ENCODE measurements at regions not wholly inside any gene's neighbourhood (a gene's known extent, or its start where the extent isn't known, plus 50 kb on each side); places are given as distances from the start of the nearest gene placed in this dataset.

GRCh38 chr4:8938137-8938536 lies 66.5 kb upstream of the HMX1 start:
- no peak for TF ChIP-seq EZH2phosphoT487 (IDR thresholded peaks at IDR 0.05; ENCODE audit: borderline replicate concordance, low read length)
- TF ChIP-seq, protein P1, sequence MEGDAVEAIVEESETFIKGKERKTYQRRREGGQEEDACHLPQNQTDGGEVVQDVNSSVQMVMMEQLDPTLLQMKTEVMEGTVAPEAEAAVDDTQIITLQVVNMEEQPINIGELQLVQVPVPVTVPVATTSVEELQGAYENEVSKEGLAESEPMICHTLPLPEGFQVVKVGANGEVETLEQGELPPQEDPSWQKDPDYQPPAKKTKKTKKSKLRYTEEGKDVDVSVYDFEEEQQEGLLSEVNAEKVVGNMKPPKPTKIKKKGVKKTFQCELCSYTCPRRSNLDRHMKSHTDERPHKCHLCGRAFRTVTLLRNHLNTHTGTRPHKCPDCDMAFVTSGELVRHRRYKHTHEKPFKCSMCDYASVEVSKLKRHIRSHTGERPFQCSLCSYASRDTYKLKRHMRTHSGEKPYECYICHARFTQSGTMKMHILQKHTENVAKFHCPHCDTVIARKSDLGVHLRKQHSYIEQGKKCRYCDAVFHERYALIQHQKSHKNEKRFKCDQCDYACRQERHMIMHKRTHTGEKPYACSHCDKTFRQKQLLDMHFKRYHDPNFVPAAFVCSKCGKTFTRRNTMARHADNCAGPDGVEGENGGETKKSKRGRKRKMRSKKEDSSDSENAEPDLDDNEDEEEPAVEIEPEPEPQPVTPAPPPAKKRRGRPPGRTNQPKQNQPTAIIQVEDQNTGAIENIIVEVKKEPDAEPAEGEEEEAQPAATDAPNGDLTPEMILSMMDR (IDR thresholded peaks at IDR 0.05; ENCODE audit: low read depth, low read length, poor library complexity, severe bottlenecking): no peak
- Histone ChIP-seq H3K4me3 (ENCODE audit: low read length) (no peak overlapping the region), H4K20me1 (ENCODE audit: control insufficient read depth, insufficient read depth, low read depth, low read length) (no peaks in the 10 kb centered on the region), H3K9me3 (ENCODE audit: control insufficient read depth, insufficient read depth, low read length) (peaks cover 2% of the 10 kb centered on the region), H3K27me3 (ENCODE audit: control insufficient read depth, low read length) (no peaks in the 10 kb centered on the region), H3K4me2 (ENCODE audit: low read length) (no peak overlapping the region), H3K4me1 (ENCODE audit: control insufficient read depth, low read length) (no peaks in the 10 kb centered on the region), H3F3A (ENCODE audit: control insufficient read depth, insufficient read depth) (no peaks in the 10 kb centered on the region), H3K79me2 (ENCODE audit: control insufficient read depth, low read length) (no peaks in the 10 kb centered on the region), H3K27ac (ENCODE audit: low read depth, low read length) (no peak overlapping the region), H3K36me3 (ENCODE audit: control insufficient read depth, low read length) (no peaks in the 10 kb centered on the region), H3K9me2 (replicated peaks; ENCODE audit: control insufficient read depth, low read length) (no peaks in the 10 kb centered on the region)

GRCh38 chr4:8932884-8933283 lies 61.2 kb upstream of the HMX1 start:
- Histone ChIP-seq H4K20me1 (ENCODE audit: control insufficient read depth, insufficient read depth, low read depth, low read length) (no peaks in the 10 kb centered on the region), H3K27ac (ENCODE audit: low read depth, low read length) (no peak overlapping the region), H3F3A (ENCODE audit: control insufficient read depth, insufficient read depth) (no peaks in the 10 kb centered on the region), H3K4me2 (ENCODE audit: low read length) (no peak overlapping the region), H3K4me3 (ENCODE audit: low read length) (no peak overlapping the region), H3K36me3 (ENCODE audit: control insufficient read depth, low read length) (no peaks in the 10 kb centered on the region), H3K4me1 (ENCODE audit: control insufficient read depth, low read length) (no peaks in the 10 kb centered on the region), H3K79me2 (ENCODE audit: control insufficient read depth, low read length) (no peaks in the 10 kb centered on the region), H3K9me2 (replicated peaks; ENCODE audit: control insufficient read depth, low read length) (no peaks in the 10 kb centered on the region), H3K9me3 (ENCODE audit: control insufficient read depth, insufficient read depth, low read length) (peaks cover 8% of the 10 kb centered on the region), H3K27me3 (ENCODE audit: control insufficient read depth, low read length) (no peaks in the 10 kb centered on the region)
- TF ChIP-seq, protein P1 (IDR thresholded peaks at IDR 0.05; ENCODE audit: low read depth, low read length, poor library complexity, severe bottlenecking): no peak
- no peak for TF ChIP-seq EZH2phosphoT487 (IDR thresholded peaks at IDR 0.05; ENCODE audit: borderline replicate concordance, low read length)

- Histone ChIP-seq H3K79me2 (ENCODE audit: control insufficient read depth, low read length) (no peaks in the 10 kb centered on the region), H3K4me1 (ENCODE audit: control insufficient read depth, low read length) (no peaks in the 10 kb centered on the region), H3K4me2 (ENCODE audit: low read length) (no peak overlapping the region), H3K9me3 (ENCODE audit: control insufficient read depth, insufficient read depth, low read length) (peaks cover 5% of the 10 kb centered on the region; the same call in 1 of the 2 replicates), H3K36me3 (ENCODE audit: control insufficient read depth, low read length) (no peaks in the 10 kb centered on the region), H3K4me3 (ENCODE audit: low read length) (no peak overlapping the region), H3K9me2 (replicated peaks; ENCODE audit: control insufficient read depth, low read length) (no peaks in the 10 kb centered on the region), H4K20me1 (ENCODE audit: control insufficient read depth, insufficient read depth, low read depth, low read length) (no peaks in the 10 kb centered on the region), H3K27me3 (ENCODE audit: control insufficient read depth, low read length) (no peaks in the 10 kb centered on the region), H3F3A (ENCODE audit: control insufficient read depth, insufficient read depth) (no peaks in the 10 kb centered on the region), H3K27ac (ENCODE audit: low read depth, low read length) (no peak overlapping the region)
- no peak for TF ChIP-seq EZH2phosphoT487 (IDR thresholded peaks at IDR 0.05; ENCODE audit: borderline replicate concordance, low read length)
- TF ChIP-seq, protein P1 (IDR thresholded peaks at IDR 0.05; ENCODE audit: low read depth, low read length, poor library complexity, severe bottlenecking): no peak
These were observed 56.4 kb upstream of the HMX1 start for GRCh38 chr4:8928074-8928473.

DNA sequence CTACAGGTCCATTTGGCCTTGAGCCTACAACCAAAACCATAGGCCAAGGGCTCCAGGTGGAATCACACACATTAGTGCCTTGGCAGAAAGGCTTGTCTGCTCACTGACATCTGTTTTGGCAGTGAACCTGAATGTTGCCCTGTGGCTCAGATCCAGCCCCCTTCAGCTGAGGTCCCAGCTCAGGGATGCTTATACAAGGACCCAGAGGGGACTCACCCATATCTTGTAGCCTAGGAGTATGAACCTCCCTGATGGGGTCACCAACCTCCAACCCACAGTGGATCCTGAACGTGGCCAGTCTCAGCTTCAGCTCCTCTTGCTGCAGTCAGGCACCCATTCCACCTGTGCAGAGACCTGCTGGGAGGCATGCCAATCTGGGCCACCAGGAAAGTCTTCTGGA lies 50.8 kb upstream of the HMX1 start:
- TF ChIP-seq, protein P1 (IDR thresholded peaks at IDR 0.05; ENCODE audit: low read depth, low read length, poor library complexity, severe bottlenecking): no peak
- no peak for TF ChIP-seq EZH2phosphoT487 (IDR thresholded peaks at IDR 0.05; ENCODE audit: borderline replicate concordance, low read length)
- no peaks in the 10 kb centered on the region for H3K9me3 ChIP-seq (ENCODE audit: control insufficient read depth, insufficient read depth, low read length)

More for the DNA sequence above, 50.8 kb upstream of the HMX1 start:
- Histone ChIP-seq H3K27ac (ENCODE audit: low read depth, low read length) (no peak overlapping the region), H3K9me2 (replicated peaks; ENCODE audit: control insufficient read depth, low read length) (no peaks in the 10 kb centered on the region), H3K79me2 (ENCODE audit: control insufficient read depth, low read length) (no peaks in the 10 kb centered on the region), H3K4me1 (ENCODE audit: control insufficient read depth, low read length) (no peaks in the 10 kb centered on the region), H3K4me2 (ENCODE audit: low read length) (no peak overlapping the region), H3F3A (ENCODE audit: control insufficient read depth, insufficient read depth) (no peaks in the 10 kb centered on the region), H3K36me3 (ENCODE audit: control insufficient read depth, low read length) (no peaks in the 10 kb centered on the region), H3K27me3 (ENCODE audit: control insufficient read depth, low read length) (no peaks in the 10 kb centered on the region), H3K4me3 (ENCODE audit: low read length) (no peak overlapping the region), H4K20me1 (ENCODE audit: control insufficient read depth, insufficient read depth, low read depth, low read length) (no peaks in the 10 kb centered on the region)
